Activated T-cell treated with anti-CD3 and anti-CD28 coated beads, Interleukin-2, amount 50 U/mL, for 48 hours (primary cell): ENCODE measurements at regions not wholly inside any gene's neighbourhood (a gene's known extent, or its start where the extent isn't known, plus 50 kb on each side); places are given as distances from the start of the nearest gene placed in this dataset.
A peak's percentile ranks its signal among the peaks of the same experiment; 100 is the strongest.

Experiments used
- DNase-seq, 2 experiments: peaks; one replicate each; pipeline ENCODE4 v3.0.0-alpha.2; 2020

DNA sequence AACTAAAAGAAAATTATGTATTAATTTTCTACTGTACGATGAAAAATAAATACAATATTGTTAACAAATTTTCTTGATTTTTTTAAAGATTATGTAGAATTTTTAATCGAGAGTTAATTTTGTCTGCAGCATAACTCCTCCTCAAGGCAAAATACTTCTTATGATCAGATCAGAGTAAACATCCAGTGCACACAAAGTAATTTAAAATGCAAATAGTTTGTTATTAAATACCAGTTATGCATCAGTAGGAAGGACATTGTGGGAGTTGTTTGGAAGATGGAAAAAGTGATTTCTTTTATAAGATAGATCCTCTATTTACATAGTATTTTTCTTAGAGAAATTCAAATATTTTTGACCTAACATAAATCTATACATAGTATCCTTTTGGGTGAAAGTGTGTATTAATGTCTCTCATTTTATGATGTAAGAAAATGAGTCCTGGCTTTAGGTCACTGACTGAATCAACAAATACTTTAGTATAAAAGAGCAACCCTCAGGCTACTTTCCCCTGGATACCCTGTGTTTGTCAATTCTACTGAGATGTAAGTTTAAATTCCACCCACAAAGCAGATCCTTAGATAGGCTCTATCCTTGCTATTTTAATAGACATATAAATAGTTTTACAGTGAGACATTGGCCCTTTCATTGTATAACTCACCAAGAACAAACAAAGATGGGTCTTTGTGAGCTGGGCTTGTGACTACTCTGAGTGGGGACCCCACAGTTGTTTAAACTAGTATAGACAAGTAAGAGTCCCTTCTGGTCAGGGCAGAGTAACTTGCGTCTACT lies 1133.7 kb downstream of the GATA3 start:
- DNase-seq = no peak

DNA sequence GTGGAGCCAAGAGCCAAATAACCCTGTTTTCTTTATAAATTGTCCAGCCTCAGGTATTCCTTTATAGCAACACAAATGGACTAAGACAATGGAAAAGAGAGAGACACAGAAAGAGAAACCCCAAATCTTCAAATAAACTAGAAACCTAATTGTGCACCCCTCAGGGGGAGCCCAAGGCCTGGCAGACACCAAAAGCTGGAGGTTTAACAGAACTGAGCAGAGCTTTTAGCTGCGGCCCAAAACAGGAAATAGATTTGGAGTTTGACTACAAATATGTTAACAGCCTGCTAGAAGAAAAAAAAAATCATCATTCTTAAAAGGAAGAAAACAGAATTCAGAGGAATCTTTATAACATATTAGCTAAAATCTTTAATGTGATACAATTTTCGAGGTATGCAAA lies 1135.0 kb downstream of the GATA3 start:
- DNase-seq = no peak

DNA sequence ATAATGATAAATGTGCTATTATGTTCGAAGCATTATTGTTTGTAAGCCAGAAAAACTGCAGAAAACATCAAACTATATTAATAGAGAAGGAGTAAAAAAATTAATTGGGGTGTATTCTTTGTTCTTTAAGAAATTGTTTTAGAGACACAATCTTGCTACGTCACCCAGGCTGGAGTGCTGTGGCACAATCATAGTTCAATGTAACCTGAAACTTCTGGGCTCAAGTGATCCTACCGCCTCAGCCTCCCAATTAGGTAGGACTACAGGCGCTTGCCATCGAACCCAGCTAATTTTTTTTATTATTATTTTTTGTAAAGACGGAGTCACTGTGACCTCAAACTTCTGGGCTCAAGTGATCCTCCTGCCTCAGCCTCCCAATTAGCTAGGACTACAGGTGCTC lies 1138.6 kb downstream of the GATA3 start:
- DNase-seq = no peak

DNA sequence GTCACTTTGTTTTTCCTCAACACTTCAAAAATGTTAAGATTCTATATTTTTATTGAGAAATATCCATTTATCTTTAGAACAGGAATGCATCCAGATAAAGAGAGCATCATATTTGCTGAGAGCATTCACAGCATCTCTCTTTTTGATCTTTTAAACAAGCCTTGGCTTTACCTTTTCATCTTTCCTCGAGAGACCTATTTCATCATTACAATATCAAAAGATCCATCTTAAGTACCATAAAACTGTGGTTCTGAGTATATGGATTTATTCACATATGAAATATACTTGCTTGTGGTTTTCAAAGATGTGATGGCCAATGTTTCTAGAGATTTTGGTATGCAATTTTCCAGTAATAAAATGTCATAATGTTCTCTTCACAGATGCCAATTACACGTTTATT lies 1140.9 kb downstream of the GATA3 start:
- DNase-seq = no peak

DNA sequence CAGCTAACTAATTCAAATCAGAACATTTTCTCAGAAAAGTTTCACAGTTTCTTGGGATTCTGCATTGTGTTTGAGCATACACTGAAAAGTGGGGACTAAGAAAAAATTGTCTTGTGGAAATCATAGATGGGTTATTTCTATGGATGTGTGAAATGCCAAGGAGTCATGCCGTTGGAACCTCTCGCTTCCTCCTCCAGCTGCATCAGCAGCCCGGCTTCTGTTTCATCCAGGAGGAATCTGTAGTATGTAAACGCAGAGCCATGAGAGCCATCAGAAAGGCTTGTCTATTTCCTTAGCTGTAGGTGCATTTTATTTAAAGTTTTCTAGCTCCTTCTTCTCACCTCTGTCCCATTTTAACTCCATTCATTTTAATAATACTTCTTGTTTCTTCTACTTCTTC lies 1144.1 kb downstream of the GATA3 start:
- no peak for DNase-seq

DNA sequence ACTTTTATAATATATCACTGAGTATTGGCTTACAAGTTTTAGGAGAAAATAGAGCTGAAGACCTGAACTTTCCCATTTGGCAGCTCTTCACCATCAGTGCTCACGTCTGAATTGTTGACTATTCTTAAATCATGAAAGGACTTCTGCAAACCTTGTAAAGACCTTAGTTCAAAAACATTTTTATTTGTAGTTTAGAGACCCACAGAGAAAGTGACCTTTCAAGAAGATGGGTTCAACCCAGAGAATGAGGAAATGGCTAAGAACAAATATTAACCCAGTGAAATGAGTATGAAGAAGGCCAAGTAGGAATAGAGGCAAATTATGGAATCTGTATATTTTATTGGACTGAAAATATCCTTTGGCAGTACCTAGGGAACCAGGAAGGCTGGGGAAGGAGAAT lies 1151.1 kb downstream of the GATA3 start:
- no peak for DNase-seq

DNA sequence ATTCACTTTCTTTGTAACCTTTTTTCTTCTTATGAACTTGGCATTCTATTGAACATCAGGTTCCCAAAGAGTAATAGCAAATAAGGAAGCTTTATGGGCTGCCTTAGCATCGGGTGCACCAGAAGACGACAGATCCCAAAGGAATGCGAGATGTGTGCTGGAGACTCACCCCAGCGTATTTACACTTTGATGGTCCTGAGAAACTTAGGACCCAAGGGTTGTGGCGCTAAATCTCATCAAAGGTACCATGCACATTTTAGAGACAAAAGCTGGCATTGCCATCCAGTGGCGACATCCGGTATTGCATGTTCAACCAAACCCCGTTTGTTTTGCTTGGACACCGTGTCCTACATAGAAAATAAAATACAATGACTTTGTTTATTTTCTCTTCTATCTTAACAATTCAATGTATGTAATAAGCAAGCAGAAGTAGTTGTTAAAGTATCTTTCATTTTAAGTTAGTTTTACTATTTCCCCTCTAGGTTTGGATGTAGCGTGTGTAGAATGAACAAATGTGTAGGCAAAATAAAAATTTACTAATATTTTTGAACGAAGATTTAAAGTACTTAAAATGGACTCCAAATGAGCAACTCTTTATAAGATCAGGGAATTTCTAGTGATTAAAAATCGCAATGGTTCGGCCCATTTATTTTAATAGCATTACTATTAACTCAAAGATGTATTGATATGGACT lies 1154.8 kb downstream of the GATA3 start:
- DNase-seq = peak; percentile 90 to 91

DNA sequence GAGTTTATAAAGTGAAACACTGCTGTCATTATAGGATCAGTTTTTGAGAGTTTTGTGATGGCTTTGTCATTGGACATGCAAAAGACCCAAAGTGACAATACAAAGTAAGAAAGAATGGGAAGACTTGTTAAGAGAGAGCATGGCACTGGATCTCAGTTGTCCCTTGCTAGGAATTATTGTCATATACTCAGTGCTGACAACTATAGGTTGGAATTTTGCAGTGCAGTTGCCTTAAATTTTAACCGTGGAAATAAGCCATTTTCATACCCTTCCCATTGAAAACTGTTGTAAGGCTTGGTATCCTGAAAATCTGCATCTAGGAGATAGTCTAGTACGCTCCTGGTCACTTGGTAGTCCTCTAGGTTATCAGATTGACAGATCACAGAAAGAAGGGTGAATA lies 1156.7 kb downstream of the GATA3 start:
- no peak for DNase-seq

DNA sequence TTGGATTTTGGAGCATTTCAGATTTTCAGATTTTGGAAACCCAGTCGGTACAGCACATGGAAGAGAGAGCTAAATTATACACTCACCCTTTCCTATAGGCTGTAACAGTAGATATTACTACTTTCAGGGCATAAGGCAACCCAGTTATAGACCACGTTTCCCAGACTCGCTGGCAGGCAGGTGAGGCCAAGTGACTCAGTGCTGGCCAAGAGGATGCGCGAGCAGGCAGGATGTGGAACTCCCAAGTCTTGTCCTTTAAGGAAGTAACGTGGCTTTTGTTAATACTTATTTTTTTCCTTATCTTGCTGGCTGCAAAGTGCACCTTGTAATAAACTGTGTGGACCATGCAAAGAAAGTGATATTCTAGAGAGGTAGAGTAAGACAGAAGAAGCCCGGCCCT lies 1160.1 kb downstream of the GATA3 start:
- no peak for DNase-seq

DNA sequence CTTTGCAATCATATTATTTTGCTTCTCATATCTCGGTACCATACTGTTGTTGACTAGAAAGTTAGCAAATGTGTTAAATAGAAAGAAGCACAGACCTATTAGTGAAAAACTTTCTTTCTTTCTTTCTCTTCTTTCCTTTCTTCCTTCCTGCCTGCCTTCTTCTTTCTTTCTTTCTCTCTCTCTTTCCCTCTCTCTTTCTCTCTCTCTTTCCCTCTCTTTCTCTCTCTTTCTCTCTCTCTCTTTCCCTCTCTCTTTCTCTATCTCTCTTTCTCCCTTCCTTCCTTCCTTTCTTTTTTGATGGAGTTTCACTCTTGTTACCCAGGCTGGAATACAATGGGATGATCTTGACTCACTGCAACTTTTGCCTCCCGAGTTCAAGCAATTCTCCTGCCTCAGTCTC lies 1160.6 kb downstream of the GATA3 start:
- DNase-seq = no peak

DNA sequence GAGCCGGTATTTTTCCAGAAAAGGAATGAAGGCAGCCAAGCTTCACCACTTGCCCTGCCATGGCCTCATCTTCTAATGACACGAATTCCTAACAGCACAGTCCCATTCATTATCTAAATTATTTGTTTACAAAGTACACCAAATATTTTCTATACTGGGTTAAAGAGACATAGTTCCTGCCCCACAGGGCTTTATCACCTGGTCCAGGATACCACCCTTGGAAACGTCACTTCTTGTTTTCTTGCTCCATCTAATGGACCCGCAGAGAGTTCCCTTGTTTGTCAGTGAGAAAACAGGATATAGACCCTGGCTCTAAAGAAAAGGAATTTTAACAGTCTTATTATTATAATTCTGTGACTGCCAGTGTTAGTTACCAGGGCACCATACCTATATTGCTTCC lies 1165.4 kb downstream of the GATA3 start:
- DNase-seq = no peak

DNA sequence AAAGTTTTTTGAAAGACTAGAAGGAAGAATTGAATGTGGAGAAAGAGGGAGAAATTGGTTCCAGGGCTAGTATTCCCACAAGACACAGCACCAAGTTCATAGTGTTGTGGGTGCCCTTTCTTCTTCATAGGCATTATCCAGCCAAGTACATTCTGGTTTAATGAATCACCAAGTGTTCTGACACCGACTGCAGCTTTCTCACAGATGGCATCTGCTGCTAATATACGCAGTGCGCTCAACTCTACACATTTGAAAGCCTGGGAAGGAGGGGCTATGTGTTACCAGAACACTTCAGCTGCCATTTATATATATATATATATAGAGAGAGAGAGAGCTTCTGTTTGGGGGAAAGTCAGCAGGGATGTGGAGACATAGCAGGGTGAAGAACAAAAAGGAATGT lies 1168.4 kb downstream of the GATA3 start:
- no peak for DNase-seq

DNA sequence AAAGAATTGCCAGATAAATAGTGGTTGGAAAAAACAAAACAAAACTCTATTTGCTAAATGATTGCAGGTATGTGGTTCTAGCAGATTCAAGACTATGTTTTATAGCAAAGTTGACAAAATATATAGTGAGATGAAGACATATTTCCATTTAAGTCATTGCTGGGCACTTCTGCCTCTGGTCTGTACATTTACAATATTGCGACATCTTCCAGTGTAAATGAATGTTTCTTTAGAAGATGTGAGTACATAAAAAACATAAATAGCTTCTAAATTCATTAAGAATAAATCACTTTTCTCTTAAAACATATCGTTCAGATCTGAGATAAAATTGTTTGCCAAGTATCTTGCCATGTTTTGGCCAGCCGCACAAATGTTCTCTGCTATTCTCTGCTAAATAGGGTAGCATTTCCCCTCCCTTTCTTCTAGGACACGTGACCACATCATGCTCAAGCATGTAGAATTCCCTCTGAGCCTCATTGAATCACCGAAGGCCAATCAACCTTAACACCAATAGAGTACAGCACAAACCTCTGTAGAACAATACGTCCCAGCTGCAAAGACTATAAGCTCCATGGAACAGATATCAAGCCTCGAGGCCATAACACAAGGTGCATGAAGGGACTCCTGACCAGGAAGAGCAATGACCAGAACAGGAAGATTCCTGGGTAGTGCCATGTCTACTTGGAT lies 1173.3 kb downstream of the GATA3 start:
- no peak for DNase-seq

DNA sequence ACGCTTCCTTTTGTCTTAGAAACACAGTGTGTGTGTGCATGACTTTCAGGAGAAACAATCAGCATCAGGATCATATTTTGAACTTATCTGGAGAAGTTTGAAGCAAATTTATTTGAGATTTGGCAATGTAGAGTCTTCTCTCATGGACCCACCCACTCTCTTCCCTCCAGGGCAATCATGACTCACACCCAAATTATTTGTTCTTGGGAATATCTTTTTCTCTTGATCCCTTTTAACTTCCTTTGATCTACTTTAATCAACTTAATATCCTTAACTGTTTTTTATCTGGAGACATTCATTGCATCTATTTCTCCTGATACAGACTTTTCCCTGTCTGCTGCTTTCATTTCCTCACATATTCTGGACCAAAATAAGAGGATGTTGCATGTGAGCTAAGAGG lies 1174.3 kb downstream of the GATA3 start:
- no peak for DNase-seq

DNA sequence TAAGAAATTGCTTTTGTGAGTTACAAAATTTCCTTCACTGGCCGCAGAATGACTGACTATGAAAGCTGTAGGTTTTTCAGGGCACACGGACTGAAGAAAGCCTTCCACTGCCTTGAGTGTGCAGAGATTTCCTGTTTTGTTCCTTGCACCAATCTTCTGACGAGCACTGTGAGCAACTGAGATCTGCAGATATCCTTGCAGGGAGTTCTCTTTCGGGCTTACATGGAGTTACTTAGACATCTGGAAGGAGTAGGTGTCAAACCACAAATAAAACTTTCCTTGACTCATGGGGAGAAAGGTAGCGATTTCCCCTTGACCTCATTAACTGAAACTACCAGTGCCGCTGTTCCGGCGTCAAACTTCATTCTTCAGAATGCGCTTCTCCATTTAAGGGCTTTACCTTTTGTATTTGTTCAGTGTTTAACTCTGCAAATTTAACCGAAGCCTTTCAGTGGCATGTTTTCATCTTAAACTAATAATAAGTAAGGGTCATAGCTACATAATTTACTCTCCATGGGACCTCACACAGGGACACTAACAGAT lies 1175.3 kb downstream of the GATA3 start:
- DNase-seq = no peak

DNA sequence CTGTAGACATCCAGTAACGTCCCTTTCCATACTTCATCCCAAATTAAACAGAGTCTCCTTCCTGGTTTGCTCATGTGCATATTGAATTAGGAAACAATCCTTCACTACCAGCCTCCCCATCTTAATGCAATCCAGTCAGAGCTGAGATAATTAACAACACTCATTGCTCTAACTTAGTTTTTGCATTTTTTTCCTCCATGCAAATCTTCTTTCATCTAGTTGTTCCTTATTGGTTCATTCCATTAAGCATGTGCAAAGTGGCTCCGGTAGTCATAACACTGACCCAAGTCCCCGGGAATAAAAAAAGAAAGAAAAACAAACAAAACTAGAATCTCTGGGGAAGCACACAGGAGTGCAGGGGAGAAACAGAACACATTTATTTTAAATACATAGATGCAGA lies 1176.1 kb downstream of the GATA3 start:
- no peak for DNase-seq

DNA sequence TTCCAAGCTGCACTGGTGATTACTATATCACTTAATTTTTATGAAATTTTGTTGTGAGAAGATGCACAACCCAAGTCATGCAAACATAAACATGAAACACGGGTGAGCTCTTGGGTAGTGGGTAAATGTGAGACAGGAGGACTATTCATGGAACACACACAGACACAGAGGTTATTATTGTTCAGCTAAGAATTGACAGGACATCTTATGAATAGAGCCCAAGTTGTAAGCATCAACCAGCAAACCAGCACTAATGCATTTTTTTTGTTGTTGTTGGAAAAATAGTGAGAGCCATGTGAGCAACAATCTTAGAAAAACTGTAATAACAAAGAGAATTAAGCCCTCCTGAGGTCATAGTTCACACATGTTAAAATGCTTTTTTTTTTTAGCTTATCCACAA lies 1179.7 kb downstream of the GATA3 start:
- DNase-seq = no peak

DNA sequence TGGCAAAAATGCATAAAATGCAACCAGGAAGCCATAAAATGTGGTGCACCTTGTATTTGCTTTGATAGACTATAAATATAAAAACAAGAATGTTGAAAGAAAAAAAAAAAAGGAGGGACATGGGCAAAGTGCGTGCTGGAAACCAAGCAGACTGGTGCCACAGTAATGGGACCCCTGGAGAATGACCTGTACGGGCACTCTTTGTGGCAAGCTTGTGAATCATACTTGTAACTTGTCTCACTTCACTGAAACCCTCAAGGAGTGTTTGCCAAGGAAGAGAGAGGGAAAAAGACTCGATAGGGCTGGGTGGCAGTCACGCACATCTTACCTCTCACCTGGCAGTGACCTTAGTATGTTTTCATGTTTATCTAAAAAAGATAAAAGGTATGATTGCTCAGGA lies 1183.6 kb downstream of the GATA3 start:
- DNase-seq = no peak

DNA sequence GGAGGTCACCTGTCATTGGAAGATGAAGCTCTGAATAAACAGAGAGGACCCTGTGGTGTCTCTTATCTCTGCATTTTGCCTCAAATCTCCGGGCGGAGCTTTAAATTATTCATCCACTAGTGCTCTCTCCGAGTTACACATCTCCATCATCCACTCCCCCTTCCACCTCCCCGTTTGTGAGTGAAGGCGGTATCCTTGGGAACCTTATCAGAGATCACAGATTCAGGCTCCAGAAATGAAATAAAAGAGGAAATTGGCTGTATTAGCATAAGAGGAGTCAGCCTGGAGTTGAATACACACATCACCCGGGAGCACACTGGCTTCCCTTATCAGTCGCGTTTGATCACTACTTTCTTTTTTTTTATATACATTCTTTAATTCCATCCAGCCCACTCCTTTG lies 1184.8 kb downstream of the GATA3 start:
- DNase-seq = no peak

DNA sequence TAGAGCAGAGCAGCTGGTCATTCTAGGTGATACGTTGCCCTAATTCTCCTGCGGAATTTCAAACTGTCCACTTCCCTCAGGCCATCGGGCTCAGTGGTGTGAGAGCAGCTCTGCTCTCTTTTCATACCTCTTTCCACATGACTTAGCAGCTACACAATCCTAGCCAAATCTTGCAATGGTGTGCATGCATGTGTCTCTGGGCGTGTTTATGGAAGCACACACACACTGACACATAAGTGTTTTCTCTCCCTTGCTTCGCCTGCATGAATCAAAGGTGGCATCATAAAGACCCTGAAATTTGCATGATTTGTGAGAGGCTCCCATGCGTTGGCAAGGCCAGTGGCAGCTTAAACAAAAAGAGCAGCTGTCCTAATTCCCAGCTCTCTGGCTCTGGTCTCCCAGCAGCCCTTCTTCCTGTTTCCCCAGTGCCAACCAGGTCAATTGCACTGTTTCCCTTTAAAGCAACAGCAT lies 1189.5 kb downstream of the GATA3 start:
- DNase-seq = no peak

DNA sequence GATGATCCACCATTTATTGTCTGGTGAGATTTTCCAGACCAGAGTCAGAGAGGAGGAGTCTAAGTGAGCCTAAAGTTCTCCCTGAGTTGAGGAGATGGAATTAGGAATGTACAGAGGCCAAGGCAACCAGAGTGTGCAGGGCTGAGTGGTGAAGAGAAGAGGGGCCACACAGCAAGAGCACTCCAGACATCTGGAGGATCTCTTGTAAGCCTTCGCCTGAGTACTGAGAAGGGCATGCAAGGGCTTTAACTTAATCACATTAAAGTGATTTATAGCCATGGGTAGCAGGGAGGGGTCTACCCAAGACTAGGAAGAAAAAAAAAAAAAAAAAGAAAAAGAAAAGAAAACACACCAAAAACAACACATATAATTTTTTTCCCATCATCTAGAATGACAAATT lies 1190.4 kb downstream of the GATA3 start:
- DNase-seq = no peak

DNA sequence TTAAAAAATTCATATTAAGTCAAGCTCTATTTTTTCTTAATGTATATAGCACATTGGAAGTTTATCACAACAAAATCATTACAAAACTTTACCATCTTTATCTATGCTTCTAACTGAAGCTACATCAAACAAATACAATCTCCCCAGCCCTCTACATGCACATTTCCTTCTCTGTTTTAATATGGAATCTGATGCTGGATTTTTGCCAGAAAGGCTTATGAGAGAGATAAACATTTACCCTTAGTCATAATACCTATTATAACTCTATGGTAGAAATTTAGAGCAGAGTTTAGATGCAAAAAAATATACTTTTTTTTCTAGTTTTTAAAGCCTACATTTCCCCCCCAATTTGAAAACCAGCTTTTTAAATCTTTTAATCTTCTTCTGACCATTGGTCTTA lies 1198.6 kb downstream of the GATA3 start:
- no peak for DNase-seq

DNA sequence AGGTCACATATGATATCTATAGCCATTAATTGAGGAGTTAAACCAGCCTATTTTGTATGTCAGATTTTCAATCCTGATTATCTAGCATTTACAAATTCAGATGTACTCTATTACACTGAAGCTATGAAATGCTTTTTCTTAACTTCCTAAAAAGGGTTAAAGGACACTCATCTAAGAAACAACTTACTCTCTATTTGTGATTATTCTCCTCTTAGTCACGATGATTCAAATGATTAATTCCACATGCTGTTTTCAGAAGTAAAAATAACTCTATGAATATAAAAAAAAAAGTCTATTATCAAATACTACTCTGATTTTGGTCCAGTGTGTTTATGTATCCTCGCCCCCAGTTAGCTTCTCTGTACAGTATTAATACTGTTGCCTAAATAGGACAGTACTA lies 1199.9 kb downstream of the GATA3 start:
- no peak for DNase-seq

DNA sequence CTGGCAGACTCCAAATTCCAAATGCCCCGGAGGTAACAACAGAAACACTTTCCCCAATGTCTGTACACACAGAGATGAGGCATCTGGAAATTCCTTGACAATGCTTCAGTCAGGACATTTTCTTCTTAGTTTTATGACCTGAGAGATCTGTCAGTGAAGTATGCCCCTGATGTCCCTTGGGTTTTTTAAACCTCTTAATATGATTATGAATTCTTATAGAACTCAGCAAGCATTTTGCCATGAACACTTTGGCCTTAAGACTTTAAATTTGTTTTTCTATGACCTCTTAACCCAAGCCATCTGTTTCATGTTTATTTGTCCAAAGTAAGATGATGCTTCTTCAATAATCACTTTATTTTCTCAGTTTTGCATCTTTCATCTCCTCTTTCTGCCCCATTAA lies 1206.2 kb downstream of the GATA3 start:
- no peak for DNase-seq
